ENCODE measurements at regions not wholly inside any gene's neighbourhood (a gene's known extent, or its start where the extent isn't known, plus 50 kb on each side); places are given as distances from the start of the nearest gene placed in this dataset.
"Not testable (repeated sequence)": the region's sequence is repeated elsewhere in the genome, so short reads cannot be mapped to it uniquely, and the experiment has no call there.

DNA sequence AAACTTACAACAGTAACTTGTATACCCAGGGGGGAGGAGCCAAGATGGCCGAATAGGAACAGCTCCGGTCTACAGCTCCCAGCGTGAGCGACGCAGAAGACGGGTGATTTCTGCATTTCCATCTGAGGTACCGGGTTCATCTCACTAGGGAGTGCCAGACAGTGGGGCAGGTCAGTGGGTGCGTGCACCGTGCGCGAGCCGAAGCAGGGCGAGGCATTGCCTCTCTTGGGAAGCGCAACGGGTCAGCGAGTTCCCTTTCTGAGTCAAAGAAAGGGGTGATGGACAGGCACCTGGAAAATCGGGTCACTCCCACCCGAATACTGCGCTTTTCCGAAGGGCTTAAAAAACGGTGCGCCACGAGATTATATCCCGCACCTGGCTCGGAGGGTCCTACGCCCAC lies 278.8 kb downstream of the FAM47B start:
- not testable (repeated sequence) for DNase-seq; H3K4me1 Mint-ChIP-seq (ENCODE audit: low read depth); H3K27me3 Mint-ChIP-seq (ENCODE audit: insufficient read depth); H3K36me3 Mint-ChIP-seq (ENCODE audit: low read depth); H3K27ac Mint-ChIP-seq; H3K4me3 Mint-ChIP-seq; H3K9me3 Mint-ChIP-seq

DNA sequence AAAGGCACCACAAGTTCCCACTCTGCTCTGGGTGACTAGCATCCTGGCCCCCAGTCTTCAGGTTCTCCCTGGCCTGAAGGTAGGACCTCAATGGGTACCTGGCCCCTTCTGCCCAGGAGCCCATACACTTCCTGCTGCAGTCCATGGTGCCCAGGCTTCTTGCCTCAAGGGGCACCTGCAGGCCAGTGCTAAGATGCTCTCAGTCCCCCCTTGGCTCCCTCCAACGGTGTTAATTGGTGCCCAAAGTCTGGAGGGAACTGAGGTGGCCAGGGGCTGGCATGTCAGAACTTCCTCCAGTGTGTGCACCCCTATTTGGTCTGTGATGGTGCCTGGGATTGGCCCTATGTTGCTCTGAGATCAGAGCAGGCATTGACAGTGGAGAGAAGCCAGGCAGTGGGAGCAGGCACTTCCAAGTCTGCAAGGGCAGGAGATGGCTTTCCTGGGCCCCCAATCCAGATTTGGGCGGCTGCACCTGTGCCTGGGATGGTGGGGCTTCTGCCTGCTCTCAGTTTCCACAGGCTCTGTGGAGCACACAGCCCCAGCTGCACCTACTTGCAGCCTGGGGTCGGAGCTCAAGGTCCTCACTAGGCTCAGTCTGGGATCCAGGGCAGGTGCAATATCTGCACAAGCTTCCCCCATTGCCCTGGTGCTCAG lies 301.6 kb downstream of the FAM47B start:
- DNase-seq, result no peak
- H3K27ac Mint-ChIP-seq, result no peak overlapping the region
- H3K27me3 Mint-ChIP-seq (ENCODE audit: insufficient read depth), result no peaks in the 10 kb centered on the region; the same call in 1 of the 2 replicates
- no peak overlapping the region for H3K4me3 Mint-ChIP-seq
- TF ChIP-seq, protein P1, sequence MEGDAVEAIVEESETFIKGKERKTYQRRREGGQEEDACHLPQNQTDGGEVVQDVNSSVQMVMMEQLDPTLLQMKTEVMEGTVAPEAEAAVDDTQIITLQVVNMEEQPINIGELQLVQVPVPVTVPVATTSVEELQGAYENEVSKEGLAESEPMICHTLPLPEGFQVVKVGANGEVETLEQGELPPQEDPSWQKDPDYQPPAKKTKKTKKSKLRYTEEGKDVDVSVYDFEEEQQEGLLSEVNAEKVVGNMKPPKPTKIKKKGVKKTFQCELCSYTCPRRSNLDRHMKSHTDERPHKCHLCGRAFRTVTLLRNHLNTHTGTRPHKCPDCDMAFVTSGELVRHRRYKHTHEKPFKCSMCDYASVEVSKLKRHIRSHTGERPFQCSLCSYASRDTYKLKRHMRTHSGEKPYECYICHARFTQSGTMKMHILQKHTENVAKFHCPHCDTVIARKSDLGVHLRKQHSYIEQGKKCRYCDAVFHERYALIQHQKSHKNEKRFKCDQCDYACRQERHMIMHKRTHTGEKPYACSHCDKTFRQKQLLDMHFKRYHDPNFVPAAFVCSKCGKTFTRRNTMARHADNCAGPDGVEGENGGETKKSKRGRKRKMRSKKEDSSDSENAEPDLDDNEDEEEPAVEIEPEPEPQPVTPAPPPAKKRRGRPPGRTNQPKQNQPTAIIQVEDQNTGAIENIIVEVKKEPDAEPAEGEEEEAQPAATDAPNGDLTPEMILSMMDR (IDR thresholded peaks at IDR 0.05), result no peak
- no peaks in the 10 kb centered on the region for H3K9me3 Mint-ChIP-seq
- H3K36me3 Mint-ChIP-seq (ENCODE audit: low read depth), result no peaks in the 10 kb centered on the region
- no peaks in the 10 kb centered on the region for H3K4me1 Mint-ChIP-seq (ENCODE audit: low read depth)

DNA sequence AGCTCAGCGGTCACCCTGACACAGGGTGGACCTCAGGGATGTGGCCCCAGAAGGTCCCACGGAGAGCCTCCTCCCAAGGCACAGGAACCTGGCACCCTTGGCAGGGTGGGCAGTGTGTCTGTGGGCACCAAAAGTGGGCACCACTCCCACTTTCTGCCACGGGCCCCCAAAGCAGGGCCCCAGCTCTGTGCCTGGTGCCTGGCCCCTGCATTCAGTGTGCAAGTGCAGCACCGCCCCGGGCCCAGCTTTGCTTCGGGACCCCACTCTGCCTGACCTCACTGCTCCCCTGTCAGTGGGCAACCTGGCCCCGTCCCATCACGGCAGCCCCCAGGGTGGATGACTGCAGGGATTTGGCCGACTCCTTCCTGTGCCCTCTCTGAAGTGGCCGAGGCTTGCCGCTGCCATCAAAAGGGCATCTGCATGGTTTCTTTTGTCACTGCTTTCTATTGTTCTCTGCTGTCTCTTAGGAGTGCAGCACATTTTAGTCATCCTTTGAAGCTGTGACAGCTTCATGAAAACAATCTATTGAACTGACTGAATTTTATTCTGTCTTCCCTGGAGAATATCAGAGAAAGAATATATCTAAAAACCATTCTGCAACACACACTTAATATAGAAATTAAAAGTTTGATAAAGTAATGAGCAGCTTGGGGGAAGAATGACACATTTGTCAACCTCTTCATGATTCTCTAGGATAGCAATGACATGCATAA lies 302.4 kb downstream of the FAM47B start:
- TF ChIP-seq, protein P1 (IDR thresholded peaks at IDR 0.05), result no peak
- no peak overlapping the region for H3K4me3 Mint-ChIP-seq
- no peak overlapping the region for H3K27ac Mint-ChIP-seq
- H3K36me3 Mint-ChIP-seq (ENCODE audit: low read depth), result no peaks in the 10 kb centered on the region
- DNase-seq, result no peak
- no peaks in the 10 kb centered on the region for H3K9me3 Mint-ChIP-seq
- no peaks in the 10 kb centered on the region for H3K4me1 Mint-ChIP-seq (ENCODE audit: low read depth)
- H3K27me3 Mint-ChIP-seq (ENCODE audit: insufficient read depth), result no peaks in the 10 kb centered on the region; the same call in 1 of the 2 replicates

DNA sequence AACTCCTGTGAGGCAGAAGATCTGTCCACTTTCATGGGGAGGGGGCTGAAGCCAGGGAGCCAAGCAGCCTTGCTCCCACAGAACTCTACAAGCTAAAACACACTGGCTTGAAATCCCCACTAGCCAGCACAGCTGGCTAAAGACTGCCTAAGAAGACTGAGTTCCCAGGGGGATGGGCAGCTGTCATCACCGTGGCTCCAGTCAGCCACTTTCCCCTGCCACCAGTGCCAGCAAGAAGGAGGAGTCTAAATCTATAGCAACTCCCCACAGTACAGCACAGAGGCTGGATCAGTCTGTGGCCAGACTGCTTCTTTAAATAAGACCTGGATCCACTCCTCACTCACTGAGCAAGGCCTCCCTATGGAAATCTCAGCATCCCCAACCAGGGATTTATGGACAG lies 308.6 kb downstream of the FAM47B start:
- Mint-ChIP-seq H3K27me3 (ENCODE audit: insufficient read depth) (no peaks in the 10 kb centered on the region), H3K9me3 (no peaks in the 10 kb centered on the region), H3K4me1 (ENCODE audit: low read depth) (no peaks in the 10 kb centered on the region), H3K36me3 (ENCODE audit: low read depth) (no peaks in the 10 kb centered on the region), H3K27ac (no peak overlapping the region), H3K4me3 (no peak overlapping the region)
- no peak for DNase-seq
- TF ChIP-seq, protein P1 (IDR thresholded peaks at IDR 0.05), result no peak

DNA sequence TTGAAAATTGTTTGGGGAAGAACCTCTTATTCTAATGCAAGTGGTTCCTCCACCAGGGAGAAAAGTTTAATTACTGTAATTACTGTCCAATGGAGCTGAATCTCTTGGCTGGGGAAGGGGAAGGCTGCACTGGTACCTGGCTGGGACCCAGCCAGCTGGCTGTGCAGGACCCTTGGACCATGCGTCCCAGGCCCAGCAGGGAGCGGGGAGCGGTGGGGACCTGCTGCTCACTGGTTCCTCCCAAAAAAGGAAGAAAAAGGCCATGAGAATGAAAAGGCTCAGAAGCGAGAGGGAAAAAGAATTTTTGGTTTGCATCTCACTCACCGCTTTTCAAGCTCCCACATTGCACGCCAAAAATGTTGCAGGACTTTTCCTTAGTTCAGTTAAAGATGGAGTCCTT lies 333.5 kb downstream of the FAM47B start:
- TF ChIP-seq, protein P1 (IDR thresholded peaks at IDR 0.05), result no peak
- no peaks in the 10 kb centered on the region for H3K36me3 Mint-ChIP-seq (ENCODE audit: low read depth)
- H3K27ac Mint-ChIP-seq, result no peak overlapping the region
- DNase-seq, result no peak
- H3K9me3 Mint-ChIP-seq, result no peaks in the 10 kb centered on the region
- H3K4me1 Mint-ChIP-seq (ENCODE audit: low read depth), result no peaks in the 10 kb centered on the region
- H3K4me3 Mint-ChIP-seq, result no peak overlapping the region
- H3K27me3 Mint-ChIP-seq (ENCODE audit: insufficient read depth), result no peaks in the 10 kb centered on the region; the same call in 1 of the 2 replicates

GRCh38 chrX:35285289-35285962 lies 342.8 kb downstream of the FAM47B start:
- no peaks in the 10 kb centered on the region for H3K4me1 Mint-ChIP-seq (ENCODE audit: low read depth)
- DNase-seq, result no peak
- no peaks in the 10 kb centered on the region; the same call in 1 of the 2 replicates for H3K9me3 Mint-ChIP-seq
- no peak overlapping the region for H3K4me3 Mint-ChIP-seq
- TF ChIP-seq, protein P1 (IDR thresholded peaks at IDR 0.05), result no peak
- H3K27ac Mint-ChIP-seq, result no peak overlapping the region
- H3K36me3 Mint-ChIP-seq (ENCODE audit: low read depth), result no peaks in the 10 kb centered on the region
- H3K27me3 Mint-ChIP-seq (ENCODE audit: insufficient read depth), result no peaks in the 10 kb centered on the region
